ENCODE measurements at regions not wholly inside any gene's neighbourhood (a gene's known extent, or its start where the extent isn't known, plus 50 kb on each side); places are given as distances from the start of the nearest gene placed in this dataset.

DNA sequence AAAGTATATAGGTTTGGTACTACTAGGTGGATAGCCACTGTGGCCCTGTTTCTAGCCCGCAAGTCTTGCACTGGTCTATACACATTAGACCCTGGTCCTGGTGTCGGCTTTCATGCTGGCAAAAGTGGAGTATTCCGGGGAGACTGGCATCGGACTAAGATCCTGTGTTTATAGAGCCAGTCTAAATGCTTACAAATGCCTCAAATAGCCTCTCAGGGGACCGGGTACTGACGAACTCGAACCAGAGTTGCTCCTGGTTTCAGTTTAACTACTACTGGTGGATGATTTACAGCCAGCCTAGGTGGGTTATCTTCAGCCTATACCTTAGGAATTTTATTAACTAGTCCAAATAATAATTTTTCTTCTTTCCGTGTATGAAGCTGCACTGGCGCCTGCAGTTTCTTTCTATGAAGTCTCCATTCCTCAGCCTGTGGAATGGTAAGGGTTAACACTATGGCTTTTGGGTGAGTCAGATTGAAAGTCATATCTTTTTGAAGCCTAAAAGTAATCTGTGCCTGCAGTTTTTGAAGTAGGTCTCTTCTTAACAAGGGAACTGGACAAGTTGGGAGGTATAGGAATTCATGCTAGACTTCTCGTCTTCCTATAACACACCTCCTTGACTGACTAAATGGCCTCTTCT is 51.3 kb downstream of the OR10H4 start:
- no peak for DNase-seq (ENCODE audit: extremely low read depth in 1 of 11, low read depth in 9 of 11, low spot score in 4 of 11)

DNA sequence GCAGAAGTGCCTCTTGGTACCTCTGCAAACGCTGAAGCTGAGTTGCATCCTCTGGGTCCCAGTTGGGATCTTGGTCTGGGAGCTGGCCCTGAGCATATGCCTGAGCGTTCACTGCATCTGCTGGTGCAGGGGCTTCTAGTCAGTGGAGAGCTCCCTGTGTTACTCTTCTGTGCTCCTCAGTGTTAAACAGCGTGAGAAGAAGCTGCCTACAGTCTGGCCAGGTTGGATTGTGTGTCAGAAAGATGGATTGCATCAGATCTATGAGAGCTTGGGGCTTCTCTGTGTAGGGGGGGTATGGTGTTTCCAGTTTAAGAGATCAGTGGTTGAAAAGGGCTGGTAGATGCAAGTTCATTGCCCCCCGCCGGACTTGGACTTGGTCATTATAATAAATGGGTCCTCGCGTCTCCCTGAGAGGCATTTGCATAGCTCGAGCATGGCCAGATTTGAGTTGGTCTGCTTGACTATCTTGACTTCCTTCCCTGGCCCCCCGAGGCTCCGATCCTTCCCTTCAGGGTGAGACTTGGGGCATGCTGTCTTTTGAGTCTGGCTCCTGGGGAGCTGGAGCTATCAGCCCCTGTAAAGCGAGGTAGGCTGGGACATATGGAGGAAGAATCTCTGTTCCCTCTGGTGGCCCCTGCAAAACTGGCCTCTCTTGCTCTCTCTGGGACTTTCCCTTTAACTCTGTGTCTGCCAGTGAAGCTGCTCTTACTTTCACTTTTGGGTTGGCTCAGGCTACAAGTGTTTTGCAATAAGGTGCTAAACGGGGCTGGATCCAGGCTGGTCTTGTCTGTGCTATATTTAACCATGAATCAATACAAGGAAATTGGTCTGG is 52.9 kb downstream of the OR10H4 start:
- DNase-seq (ENCODE audit: extremely low read depth in 1 of 11, low read depth in 9 of 11, low spot score in 4 of 11): peak in 3 of 11 donors; percentile 5 to 16 (median 16)

DNA sequence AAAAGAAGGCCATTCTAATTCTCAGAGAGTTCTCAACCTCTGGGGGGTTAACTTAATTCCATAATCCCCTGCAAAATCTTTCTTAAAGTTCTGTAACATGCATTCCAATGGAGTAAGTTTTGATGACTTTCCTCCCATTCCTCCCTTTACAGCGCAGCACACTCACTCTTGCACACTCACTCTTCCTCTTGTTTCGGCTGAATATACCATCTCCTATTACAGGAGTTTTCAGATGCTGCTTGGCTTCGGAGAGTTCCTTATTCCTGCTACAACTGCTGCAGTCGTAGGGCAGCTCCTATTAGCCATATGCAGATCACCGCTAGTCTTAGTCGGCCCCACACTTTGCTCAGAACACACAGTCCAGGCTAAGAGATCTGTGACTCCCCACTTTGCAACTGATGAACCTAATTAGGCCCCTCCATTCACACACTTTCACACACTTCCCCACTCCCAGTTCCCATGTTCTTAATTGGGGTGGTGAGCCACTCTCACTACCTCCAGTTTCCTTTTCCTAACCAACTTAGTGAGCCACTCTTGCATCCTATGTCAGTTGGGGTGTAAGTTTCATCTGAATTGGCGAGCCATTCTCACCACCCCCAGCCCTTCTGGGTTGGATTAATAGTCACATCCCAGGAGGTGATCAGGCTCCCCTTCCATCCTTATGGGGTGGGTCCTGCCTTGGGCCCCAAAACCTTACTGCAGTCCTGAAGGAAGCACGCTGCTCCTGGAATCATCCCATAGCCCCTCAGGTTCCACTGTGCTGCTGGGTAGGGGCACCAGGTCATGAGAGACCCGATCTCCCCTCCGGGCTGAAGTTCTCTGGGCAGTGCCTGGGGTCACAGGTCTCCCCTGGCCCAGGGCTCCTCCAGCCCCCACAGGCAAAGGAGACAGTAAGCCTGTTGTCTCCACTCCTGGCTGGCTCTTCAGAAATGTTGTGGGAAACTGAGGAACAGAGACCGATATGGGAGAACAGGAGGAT is 53.9 kb downstream of the OR10H4 start:
- DNase-seq (ENCODE audit: extremely low read depth in 1 of 11, low read depth in 9 of 11, low spot score in 4 of 11): no peak

DNA sequence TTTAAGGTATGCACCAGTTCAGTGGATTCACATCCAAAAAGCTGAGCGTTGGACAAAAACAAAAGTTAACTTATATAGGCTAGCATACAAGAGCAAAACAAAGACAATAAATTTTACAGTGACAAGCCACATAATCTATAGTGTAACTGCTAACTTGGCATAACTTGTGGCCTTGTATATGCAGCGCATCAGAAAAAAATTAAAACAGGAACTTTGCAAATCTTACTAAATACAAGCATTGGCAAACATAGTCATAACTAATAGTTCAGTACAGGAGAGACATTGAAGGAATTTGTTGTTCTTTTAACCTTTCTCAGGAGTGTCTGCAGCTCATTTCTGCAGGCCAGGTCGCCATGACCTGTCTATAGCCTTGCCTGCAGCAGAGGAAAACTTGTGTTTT is 54.6 kb downstream of the OR10H4 start:
- no peak for DNase-seq (ENCODE audit: extremely low read depth in 1 of 11, low read depth in 9 of 11, low spot score in 4 of 11)

DNA sequence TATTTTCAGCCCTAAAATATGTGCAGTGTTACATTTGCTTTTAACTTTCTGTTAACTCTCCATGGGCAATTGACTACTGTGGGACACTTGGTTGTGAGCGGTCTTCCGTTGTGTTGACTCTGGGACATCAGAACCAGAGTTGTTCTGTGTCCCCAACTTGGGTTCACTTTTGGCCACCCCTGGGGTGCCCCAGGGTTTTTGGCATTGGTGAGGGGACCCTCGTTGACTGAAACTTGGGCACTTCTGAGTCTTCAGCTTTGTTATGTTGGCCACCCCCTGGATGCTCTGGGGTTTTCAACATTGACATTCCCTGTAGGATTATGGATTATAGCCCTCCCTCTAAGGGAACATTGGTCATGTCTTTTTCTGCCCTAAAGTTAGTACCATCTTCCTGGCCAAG is 57.1 kb downstream of the OR10H4 start:
- DNase-seq (ENCODE audit: extremely low read depth in 1 of 11, low read depth in 9 of 11, low spot score in 4 of 11): no peak

DNA sequence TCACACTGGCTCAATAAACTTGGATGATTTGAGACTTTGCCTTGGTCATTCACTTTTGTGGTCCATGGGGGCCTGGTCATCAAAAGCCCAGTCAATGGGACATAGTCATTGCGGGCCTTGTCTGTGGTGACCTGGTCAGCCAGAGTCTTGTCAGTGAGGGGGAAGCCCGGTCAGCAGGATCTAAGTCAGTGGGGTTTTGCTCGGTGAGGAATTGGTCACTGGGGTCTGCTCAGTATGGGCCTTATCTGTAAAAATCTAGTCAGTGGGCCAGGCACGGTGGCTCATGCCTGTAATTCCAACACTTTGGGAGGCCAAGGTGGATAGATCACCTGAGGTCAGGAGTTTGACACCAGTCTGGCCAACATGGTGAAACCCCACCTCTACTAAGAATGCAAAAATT is 63.7 kb upstream of the TPM4 start:
- DNase-seq (ENCODE audit: extremely low read depth in 1 of 11, low read depth in 9 of 11, low spot score in 4 of 11): no peak

- no peak for DNase-seq (ENCODE audit: extremely low read depth in 1 of 11, low read depth in 9 of 11, low spot score in 4 of 11)
Measured at GRCh38 chr19:16013181-16013850, 63.0 kb upstream of the TPM4 start.

DNA sequence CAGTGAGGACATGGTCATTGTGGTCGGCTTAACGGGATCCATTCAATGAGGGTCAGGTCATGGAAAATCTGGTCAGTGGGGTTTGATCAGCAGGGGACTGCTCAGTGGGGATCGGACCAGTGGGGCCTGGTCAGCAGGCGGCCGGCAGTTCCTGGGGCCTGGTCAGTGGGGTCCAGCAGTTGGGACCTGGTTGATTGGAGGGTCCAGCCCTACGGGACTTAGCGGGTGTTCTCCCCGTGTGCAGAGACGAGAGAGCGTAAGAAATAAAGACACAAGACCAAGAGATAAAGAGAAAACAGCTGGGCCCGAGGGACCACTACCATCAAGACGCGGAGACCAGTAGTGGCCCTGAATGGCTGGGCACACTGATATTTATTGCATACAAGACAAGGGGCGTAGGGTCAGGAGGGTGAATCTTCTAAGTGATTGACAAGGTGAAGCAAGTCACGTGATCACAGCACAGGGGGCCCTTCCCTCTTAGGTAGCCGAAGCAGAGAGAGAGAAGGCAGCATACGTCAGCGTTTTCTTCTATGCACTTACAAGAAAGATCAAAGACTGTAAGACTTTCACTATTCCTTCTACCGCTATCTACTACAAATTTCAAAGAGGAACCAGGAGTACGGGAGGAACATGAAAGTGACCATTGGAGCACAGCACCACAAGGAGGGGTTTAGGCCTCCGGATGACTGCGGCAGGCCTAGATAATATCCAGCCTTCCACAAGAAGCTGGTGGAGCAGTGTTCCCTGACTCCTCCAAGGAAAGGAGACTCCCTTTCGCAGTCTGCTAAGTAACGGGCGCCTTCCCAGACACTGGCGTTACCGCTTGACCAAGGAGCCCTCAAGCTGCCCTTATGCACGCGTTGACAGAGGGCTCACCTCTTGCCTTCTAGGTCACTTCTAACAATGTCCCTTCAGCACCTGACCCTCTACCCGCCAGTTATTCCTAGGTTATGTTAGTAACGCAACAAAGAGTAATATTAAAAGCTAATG is 62.1 kb upstream of the TPM4 start:
- no peak for DNase-seq (ENCODE audit: extremely low read depth in 1 of 11, low read depth in 9 of 11, low spot score in 4 of 11)

DNA sequence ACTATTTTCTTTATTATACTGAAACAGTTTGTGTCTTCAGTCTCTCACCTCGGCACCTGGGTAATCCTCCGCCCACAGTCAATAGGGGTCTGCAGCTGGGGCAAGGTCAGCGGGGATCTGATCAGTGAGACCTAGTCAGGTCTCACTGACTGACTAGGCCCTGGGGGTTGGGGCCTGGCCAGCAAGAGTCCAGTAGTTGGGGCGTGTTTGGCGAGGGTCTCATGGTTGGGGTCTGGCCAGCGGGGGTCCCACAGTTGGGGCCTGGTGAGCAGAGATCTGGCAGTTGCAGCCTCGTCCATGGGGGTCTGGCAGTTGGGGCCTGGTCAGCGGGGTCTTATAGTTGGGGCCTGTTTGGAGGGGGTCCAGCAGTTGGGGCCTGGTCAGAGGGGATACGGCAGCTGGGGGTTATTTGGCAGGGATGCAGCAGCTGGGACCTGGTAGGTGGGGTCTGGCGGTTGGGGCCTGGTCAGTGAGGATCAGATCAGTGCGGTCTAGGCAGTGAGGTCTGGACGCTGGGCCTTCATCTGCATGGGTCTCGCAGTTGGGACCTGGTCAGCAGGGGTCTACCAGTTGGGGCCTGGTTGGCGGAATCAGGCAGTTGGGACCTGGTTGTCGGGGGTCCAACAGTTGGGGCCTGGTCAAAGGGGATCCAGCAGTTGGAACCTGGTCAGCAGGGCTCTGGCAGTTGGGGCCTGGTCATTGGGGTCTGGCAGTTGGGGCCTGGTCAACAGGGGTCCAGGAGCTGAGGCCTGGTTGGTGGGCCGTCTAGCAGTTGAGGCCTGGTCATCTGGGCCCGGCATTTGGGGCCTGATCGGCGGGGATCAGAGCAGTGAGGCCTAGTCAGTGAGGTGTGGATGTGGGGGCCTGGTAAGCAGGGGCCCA is 61.1 kb upstream of the TPM4 start:
- no peak for DNase-seq (ENCODE audit: extremely low read depth in 1 of 11, low read depth in 9 of 11, low spot score in 4 of 11)

GRCh38 chr19:16015805-16016173 is 60.5 kb upstream of the TPM4 start:
- no peak for DNase-seq (ENCODE audit: extremely low read depth in 1 of 11, low read depth in 9 of 11, low spot score in 4 of 11)

DNA sequence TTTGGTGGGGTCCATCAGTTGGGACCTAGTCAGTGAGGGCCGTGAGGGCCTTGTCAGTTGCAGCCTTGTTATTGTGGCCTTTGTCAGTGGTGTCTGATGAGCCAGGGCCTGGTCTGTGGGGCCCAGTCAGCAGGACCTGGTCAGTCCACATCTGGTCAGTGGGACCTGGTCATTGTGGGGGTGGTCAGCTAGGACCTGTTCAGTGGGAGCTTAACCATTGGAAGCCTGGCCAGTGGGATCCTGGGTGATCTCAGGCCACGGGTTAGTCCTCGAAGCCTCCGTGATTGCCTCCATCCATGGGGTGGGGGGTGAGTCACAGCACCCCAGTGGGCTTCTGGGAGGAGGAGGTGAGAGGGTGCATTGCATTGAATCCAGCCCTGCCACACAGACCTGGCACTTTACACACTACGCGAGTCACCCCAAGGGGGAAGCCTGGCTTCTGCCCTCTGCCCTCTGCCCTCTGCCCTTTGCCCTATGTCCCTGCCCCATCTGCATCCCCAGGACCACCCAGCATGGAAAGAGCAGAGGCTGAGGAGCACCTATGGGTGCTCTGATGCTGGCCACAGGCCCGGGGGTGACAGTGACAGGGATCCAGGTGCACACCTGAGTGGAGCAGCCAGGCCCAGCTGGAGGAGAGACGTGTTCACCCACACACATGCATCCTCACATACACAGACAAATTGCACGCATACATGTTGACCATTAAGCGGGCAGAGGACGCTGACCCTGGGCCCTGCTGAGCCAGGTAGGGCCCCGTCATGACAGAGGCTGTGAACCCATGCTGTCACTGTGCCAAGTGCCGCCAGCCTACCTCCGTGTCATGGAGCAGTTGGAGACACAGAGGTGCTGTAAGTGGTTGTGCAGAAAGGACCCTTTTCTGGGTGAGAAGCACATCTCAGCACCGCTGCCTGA is 59.8 kb upstream of the TPM4 start:
- DNase-seq (ENCODE audit: extremely low read depth in 1 of 11, low read depth in 9 of 11, low spot score in 4 of 11): no peak

DNA sequence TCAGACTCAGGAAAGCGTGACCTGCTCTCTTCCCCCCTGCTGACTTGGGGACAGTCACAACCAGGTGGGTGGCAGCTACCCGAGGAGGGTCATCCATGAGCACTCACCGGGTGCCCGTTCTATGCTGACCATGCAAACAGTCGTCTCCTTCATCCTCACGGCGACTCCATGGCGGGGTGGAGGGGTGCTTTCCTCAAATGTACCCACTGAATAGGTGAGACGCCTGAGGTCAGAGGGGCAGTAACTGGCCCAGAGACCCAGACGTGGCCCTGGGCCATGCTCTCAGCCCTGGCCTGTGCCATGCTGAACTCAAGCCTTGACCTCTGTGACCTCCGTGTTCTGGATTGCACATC is 59.2 kb upstream of the TPM4 start:
- no peak for DNase-seq (ENCODE audit: extremely low read depth in 1 of 11, low read depth in 9 of 11, low spot score in 4 of 11)

GRCh38 chr19:16018106-16018755 is 58.1 kb upstream of the TPM4 start:
- DNase-seq (ENCODE audit: extremely low read depth in 1 of 11, low read depth in 9 of 11, low spot score in 4 of 11): no peak

DNA sequence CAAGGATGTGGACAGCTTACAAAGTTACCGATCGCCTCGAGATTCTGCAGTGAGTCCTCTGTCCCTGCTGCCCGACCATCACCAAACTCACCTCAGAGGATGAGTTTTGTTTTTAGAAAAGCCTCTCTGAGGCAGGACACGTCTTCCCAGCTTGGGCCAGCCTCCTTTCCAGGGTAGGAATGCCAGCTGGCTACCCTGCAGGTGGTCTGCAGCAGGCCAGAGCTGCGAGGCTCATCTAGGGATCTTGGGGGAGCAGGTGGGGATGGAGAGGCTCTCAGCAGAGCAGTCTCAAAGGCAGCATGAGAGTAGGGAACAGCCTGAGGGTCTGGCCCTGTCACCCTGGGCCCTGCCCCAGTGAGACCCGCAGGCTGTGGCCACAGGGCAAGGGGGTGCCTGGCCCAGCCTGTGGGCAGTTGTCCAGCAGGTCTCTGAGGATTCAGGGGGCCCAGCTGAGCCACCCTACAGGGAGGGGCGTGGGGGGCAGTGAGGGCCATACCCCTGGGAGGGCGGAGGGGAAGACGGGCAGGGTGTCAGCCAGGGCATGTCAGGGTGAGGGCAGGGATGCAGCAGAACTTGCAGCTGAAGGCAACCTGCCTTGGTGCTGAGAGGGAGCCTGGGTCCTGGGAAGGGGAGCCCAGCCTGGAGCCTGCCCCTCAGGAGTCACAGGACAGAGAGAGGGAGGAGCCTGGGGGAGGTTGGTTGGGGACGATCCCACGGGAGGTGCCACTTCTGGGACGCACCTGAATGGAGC is 57.3 kb upstream of the TPM4 start:
- no peak for DNase-seq (ENCODE audit: extremely low read depth in 1 of 11, low read depth in 9 of 11, low spot score in 4 of 11)
